Activated CD8-positive, alpha-beta memory T cell treated with anti-CD3 and anti-CD28 coated beads, Interleukin-2, amount 10 ng/mL, durations not matched to agents 7 days and 5 days (primary cell): ENCODE measurements at regions not wholly inside any gene's neighbourhood (a gene's known extent, or its start where the extent isn't known, plus 50 kb on each side); places are given as distances from the start of the nearest gene placed in this dataset.

Source experiments
- ATAC-seq: fragments of 150-1000 bp; cut with Tn5 transposase; one replicate; pipeline ENCODE4 v1.10.0; 2021; ENCODE audit warnings: moderate library complexity
- CTCF ChIA-PET: fragments of 350-600 bp; sonication (Branson Sonifier 250); formaldehyde crosslinking; loops from one replicate; lab custom pipeline; 2021; ENCODE audit warnings: antibody characterized with exemption; lab: Charles Lee
- DNase-seq: peaks from one replicate; pipeline ENCODE4 v3.0.0-alpha.2; 2020
- H3K27ac Mint-ChIP-seq: one replicate; pipeline ENCODE4 v1.8.0; 2021; ENCODE audit warnings: mild to moderate bottlenecking, mixed read lengths
- H3K27me3 Mint-ChIP-seq: one replicate; pipeline ENCODE4 v1.8.0; 2021; ENCODE audit warnings: mixed read lengths
- H3K36me3 Mint-ChIP-seq: one replicate; pipeline ENCODE4 v1.8.0; 2021; ENCODE audit warnings: mild to moderate bottlenecking, mixed read lengths
- H3K4me1 Mint-ChIP-seq: one replicate; pipeline ENCODE4 v1.8.0; 2021; ENCODE audit warnings: mixed read lengths
- H3K4me3 Mint-ChIP-seq: one replicate; pipeline ENCODE4 v1.8.0; 2021; ENCODE audit warnings: mild to moderate bottlenecking, moderate library complexity, mixed read lengths
- H3K9me3 Mint-ChIP-seq: one replicate; pipeline ENCODE4 v1.8.0; 2022; ENCODE audit warnings: low read depth, mixed read lengths

DNA sequence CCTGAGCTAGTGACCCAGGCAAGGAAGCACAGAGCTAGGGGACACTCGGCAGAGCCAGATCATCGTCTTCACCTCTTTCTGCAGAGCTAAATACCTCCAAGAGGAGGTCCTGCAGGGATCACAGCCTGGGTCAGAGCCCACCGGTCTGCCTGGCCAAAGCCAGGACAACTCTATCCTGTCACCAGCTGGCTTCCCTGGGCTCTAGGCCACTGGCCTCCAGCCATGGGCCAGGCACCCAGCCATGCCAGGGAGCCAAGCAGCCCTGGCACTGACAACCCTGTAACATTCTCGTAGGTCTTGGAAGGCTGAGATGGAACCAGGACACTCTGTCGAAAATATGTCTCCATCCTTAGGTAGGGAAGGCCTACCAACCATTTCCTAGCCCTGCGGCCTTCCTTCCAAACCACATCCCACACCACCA is 270.1 kb downstream of the BUD13 start:
- peaks cover 53% of the 10 kb centered on the region for H3K27me3 Mint-ChIP-seq
- no peak overlapping the region for H3K4me3 Mint-ChIP-seq
- CTCF ChIA-PET, result no interaction called here
- DNase-seq (no peak), ATAC-seq (no peak)
- no peaks in the 10 kb centered on the region for H3K36me3 Mint-ChIP-seq
- no peaks in the 10 kb centered on the region for H3K9me3 Mint-ChIP-seq
- no peaks in the 10 kb centered on the region for H3K4me1 Mint-ChIP-seq
- no peak overlapping the region for H3K27ac Mint-ChIP-seq

DNA sequence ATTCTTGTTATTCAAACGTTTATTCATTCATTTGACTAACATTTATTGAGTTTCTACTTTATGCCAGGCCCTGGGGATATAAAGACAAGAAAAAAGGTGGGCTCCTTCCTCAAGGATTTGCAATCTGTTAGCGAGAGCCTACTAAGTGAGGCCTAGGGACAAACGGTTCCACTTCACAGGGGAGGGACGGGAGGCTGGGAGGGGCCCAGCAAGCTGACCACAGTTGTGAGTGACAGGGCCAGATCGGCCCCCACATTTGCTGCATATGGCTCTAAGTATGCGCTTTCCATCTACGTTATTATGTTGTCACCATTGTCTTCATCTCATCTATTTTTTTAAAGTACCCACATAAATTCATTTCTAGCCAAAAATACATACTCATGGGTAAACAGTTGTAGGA is 271.1 kb downstream of the BUD13 start:
- Mint-ChIP-seq H3K4me1 (no peaks in the 10 kb centered on the region), H3K36me3 (no peaks in the 10 kb centered on the region), H3K4me3 (no peak overlapping the region), H3K27me3 (peaks cover 52% of the 10 kb centered on the region), H3K27ac (no peak overlapping the region), H3K9me3 (no peaks in the 10 kb centered on the region)
- CTCF ChIA-PET, result no interaction called here
- DNase-seq (no peak), ATAC-seq (no peak)

DNA sequence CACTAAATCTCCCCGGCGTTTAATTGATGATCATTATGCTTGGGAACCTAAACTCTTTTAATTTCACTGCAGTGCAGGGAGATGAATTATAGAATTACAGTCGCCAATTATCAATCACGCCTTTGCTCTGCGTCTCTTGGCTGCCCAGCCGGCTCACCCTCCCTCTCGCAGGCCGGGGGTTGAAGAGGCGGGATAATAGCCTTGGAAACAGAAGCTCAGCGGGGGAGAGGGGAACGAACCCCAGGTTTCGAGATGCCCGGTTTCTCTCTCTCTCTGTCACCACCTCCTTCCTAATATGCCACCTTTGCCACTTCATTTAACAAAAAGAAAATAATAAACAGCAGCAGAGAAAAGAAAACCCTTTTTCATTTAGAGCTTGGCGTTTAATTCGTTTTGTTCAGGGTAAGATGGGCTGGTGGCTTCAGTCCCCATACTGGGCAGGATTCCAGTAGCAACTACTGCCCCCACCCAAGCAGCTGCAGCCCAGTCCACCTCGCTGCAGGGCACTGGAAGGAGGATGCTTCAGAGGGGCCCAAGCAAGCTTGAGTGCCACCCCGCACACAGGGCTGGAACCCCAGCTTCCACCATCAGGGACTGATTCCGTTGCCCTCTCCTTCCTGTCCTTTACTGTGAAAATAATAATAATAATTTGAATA is 271.7 kb downstream of the BUD13 start:
- H3K36me3 Mint-ChIP-seq, result no peaks in the 10 kb centered on the region
- H3K4me1 Mint-ChIP-seq, result no peaks in the 10 kb centered on the region
- DNase-seq (no peak), ATAC-seq (no peak)
- H3K27me3 Mint-ChIP-seq, result peaks cover 48% of the 10 kb centered on the region
- no peak overlapping the region for H3K27ac Mint-ChIP-seq
- no peak overlapping the region for H3K4me3 Mint-ChIP-seq
- CTCF ChIA-PET, result no interaction called here
- no peaks in the 10 kb centered on the region for H3K9me3 Mint-ChIP-seq

DNA sequence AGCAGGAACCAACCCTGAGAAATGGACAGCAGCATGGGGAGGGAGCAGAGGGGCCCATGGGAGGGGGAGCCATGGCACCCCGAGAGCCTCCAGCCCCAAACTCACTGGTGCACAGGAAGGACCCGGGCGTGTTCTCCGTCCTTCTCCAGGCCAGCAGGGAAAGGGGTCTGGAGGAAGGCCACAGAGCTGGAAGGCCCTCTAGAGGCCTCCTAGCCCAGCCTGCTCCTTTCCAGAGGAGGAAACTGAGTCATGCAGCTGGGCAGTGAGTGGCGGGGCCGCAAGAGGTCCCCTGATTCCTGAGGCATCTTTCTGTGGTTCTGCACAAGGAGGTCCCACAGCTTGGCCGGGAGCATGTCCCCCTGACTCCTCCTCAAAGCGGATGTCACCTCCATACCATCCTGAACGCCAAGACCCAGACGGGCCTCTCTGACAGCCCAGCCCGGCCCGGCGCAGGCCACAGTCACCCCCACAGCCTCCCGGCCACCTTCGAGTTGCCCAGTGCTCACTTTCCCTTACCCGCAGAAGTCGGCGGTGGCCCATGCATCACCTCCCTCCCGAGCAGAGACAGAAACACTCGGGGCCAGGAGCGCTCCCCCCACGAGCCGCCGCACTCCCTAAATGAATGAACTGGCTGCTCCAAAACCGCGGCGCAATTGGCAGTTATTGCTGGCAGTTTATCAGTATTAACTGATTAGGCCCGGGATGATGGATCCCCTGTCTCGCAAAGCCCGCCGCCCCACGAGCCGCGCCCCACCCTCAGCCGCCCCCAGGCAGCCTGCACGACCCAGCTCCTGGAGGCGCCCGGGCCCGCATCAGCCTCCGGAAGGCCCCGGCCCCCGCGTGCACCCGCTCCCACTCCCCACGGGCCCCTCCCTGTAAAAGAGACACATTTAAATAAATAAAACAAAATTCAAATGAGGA is 272.5 kb downstream of the BUD13 start:
- Mint-ChIP-seq H3K36me3 (no peaks in the 10 kb centered on the region), H3K4me1 (no peaks in the 10 kb centered on the region), H3K9me3 (no peaks in the 10 kb centered on the region), H3K27ac (no peak overlapping the region), H3K27me3 (peaks cover 40% of the 10 kb centered on the region), H3K4me3 (no peak overlapping the region)
- DNase-seq (no peak), ATAC-seq (no peak)
- CTCF ChIA-PET, result interaction anchor here (0.7 to 1.2 kb wide), 3 partner anchors 17 to 35 kb away, joined by 3 to 4 read pairs (median 4); no protein-coding TSS in a partner anchor

DNA sequence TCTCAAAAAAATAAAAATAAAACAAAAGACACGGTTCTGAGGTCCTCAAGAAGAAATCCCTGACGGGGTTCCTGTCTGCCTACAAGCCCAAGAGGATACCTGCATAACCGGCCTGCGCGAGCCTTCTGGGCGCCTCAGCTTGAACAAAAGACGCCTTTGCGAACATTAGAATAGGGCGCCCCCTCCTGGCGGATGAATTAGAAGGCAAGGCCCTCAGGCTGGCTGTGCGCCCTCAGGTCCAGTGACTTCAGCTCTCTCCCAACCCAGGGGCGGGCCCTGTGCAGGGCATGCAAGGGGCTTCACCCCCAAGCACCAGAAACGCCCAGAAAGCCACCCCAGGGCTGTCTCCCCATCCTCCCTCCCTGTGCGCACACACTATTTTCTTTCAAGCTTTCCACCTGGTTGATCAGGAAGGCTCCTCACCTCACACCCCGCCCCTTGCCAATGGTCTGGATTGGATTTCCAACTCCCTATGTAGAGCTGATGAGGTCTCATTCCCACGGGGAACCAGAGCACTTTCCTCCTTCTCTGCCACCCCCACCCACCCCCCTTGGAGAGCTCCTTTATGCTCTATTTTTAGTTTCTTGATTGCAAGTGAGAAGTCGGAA is 273.3 kb downstream of the BUD13 start:
- Mint-ChIP-seq H3K9me3 (no peaks in the 10 kb centered on the region), H3K4me3 (no peak overlapping the region), H3K4me1 (no peaks in the 10 kb centered on the region), H3K27ac (no peak overlapping the region), H3K36me3 (no peaks in the 10 kb centered on the region), H3K27me3 (peaks cover 37% of the 10 kb centered on the region)
- DNase-seq (peak; percentile 71), ATAC-seq (peak; percentile 33)
- CTCF ChIA-PET, result interaction anchor here (0.7 to 1.5 kb wide), 4 partner anchors 9 to 34 kb away, joined by 3 to 5 read pairs (median 4); no protein-coding TSS in a partner anchor

DNA sequence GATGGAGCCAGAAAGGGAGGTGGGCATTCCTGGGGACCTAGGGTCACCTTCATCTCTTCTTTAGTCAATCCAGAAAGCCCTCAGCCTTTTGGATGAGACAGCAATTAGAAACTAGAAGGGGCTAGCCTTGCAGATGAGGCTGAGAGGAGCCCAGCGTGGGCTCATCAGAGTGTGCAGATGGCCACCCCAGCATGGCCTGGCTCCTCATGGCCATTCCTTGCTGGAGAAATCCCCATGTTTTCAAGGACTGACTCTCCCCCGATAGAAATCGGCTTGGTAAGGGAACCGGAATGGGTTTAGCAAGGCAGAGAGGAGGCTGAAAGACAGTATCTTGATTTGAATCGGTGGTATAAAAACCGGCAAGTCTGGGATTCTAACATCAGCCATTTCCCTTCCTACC is 274.6 kb downstream of the BUD13 start:
- Mint-ChIP-seq H3K27me3 (peaks cover 35% of the 10 kb centered on the region), H3K4me1 (no peaks in the 10 kb centered on the region), H3K36me3 (no peaks in the 10 kb centered on the region), H3K27ac (no peak overlapping the region), H3K9me3 (no peaks in the 10 kb centered on the region), H3K4me3 (no peak overlapping the region)
- ATAC-seq (no peak), DNase-seq (no peak)
- CTCF ChIA-PET, result interaction anchor here (1.5 kb wide), 1 partner anchor 11 kb away, joined by 5 read pairs; no protein-coding TSS in a partner anchor

DNA sequence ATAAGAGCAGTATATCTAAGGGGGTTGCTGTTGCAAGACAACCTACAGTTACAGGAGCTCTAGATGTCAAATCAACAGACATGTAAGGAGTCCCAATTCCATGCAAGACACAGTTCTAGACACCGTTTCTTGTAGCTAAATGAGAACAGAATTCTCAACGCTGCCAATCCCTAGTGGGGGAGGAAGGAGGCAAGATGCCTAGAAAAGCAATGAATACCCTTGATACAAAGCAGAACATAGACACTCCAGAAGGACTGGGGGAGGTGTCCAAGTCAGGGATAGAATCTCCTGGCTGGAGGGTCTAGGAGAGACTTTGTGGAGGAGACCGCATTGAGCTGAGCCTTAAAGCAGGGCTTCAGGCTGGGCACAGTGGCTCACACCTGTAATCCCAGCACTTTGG is 280.2 kb downstream of the BUD13 start:
- no peaks in the 10 kb centered on the region for H3K36me3 Mint-ChIP-seq
- no peak for DNase-seq
- no peak overlapping the region for H3K4me3 Mint-ChIP-seq
- no peak for ATAC-seq
- no peaks in the 10 kb centered on the region for H3K9me3 Mint-ChIP-seq
- no peak overlapping the region for H3K27ac Mint-ChIP-seq
- peaks cover 7% of the 10 kb centered on the region for H3K27me3 Mint-ChIP-seq
- H3K4me1 Mint-ChIP-seq, result no peaks in the 10 kb centered on the region
- CTCF ChIA-PET, result no interaction called here

DNA sequence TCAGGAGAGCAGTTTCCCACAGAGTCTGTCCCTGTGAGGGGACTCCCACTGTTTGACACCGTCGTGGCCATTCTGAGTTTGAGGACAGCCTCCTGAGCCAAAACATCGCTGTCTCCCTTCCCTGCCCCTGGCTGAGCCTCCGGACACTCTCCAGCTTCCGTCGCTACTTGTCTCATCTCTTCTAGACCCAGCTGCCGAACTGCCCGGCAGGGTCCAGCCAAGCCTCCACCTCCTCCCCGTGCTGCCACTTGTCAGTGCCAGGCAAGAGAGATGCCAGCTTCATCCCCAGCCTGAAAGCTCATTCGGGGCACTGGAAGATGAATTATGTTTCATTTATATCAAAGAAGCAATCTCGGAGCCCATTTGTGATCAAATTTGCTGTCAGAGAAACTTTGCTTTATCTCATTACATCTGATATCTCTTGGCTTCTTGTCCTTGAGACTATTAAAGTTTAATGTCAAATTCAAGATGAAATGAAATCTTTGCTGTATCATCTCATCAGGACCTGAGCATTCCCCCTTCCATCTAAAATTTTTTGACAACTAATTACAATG is 283.9 kb downstream of the BUD13 start:
- no peak for ATAC-seq
- CTCF ChIA-PET, result interaction anchor here (0.6 kb wide), 1 partner anchor 163 kb away, joined by 3 read pairs; no protein-coding TSS in a partner anchor
- H3K9me3 Mint-ChIP-seq, result no peaks in the 10 kb centered on the region

DNA sequence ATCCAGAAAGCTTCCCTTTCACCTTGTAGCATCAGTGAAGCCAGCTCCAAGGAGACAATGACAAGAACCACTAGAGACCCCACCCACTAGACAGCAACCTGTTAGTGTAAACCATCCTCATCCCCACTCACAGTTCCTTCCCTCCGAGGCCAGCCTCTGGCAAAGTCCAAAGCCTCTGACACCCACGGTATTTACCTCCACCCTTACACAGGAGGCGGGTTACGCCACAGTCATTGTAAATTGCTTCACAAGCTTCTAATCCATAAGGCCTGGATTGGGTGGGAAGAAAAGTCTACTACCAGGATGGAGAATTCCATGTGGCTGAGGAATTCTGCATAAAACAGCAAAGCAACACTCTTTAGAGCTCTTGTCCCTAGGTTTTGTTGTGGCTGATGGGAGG is 287.4 kb downstream of the BUD13 start:
- no peaks in the 10 kb centered on the region for H3K4me1 Mint-ChIP-seq
- H3K4me3 Mint-ChIP-seq, result no peak overlapping the region
- CTCF ChIA-PET, result no interaction called here
- H3K9me3 Mint-ChIP-seq, result no peaks in the 10 kb centered on the region
- no peak for ATAC-seq
- H3K36me3 Mint-ChIP-seq, result no peaks in the 10 kb centered on the region
- DNase-seq, result no peak
- peaks cover 10% of the 10 kb centered on the region for H3K27me3 Mint-ChIP-seq
- no peak overlapping the region for H3K27ac Mint-ChIP-seq

More for the DNA sequence above, 283.9 kb downstream of the BUD13 start:
- Mint-ChIP-seq H3K27me3 (peaks cover 10% of the 10 kb centered on the region), H3K27ac (no peak overlapping the region), H3K36me3 (no peaks in the 10 kb centered on the region), H3K4me3 (no peak overlapping the region), H3K4me1 (no peaks in the 10 kb centered on the region)
- no peak for DNase-seq

DNA sequence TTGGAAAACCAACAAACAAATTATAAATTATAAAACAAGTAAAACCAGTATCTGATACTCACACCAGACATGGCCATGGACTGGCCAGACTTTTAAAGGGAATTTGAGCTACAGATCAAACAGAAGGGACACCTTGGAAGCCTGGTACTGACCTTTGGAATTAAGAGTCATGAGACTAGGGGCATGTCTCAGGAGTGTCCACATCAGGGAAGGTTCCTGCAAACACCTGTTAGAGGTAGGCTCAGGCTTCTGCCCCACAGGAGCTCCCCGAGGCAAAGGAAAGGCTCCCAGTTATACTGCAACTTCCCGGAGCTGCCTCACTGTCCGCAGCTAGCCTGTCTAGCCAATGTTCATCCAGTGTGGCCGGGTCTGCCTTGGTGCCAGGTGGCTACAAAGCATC is 290.1 kb downstream of the BUD13 start:
- ATAC-seq, result no peak
- Mint-ChIP-seq H3K4me3 (no peak overlapping the region), H3K27me3 (peaks cover 3% of the 10 kb centered on the region), H3K9me3 (no peaks in the 10 kb centered on the region), H3K36me3 (no peaks in the 10 kb centered on the region), H3K4me1 (no peaks in the 10 kb centered on the region), H3K27ac (no peak overlapping the region)
- CTCF ChIA-PET, result interaction anchor here (1.2 kb wide), 1 partner anchor 17 kb away, joined by 3 read pairs; no protein-coding TSS in a partner anchor
- DNase-seq, result no peak

DNA sequence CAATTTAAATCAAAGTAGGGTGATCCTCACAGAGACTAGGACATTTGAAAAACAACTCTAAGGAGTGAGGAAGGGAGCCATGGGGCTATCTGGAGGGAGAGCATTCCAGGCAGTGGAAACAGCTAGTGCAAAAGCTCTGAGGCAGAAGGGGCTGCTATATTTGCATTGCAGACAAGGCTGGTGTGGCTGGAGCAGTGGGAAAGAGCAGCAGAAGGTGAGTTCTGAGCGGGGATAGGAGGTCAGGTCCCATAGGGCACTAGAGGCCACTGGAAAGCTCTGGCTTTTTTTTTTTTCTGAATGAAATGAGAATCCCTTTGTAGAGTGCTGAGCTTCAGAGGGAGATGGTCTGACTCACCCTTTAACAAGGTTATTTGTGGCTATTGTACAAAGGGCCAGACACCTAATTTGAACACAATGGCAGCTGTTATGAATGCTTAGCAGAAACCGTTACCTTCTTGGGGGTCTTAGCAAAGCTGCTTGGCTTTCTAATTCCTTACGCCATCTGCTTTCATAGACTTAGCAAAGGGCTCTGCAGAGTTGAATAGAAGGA is 291.6 kb downstream of the BUD13 start:
- Mint-ChIP-seq H3K36me3 (no peaks in the 10 kb centered on the region), H3K27ac (no peak overlapping the region), H3K27me3 (peaks cover 2% of the 10 kb centered on the region), H3K4me3 (no peak overlapping the region), H3K4me1 (no peaks in the 10 kb centered on the region), H3K9me3 (no peaks in the 10 kb centered on the region)
- no peak for DNase-seq
- no peak for ATAC-seq
- CTCF ChIA-PET, result interaction anchor here (1.0 kb wide), 1 partner anchor 18 kb away, joined by 4 read pairs; no protein-coding TSS in a partner anchor

DNA sequence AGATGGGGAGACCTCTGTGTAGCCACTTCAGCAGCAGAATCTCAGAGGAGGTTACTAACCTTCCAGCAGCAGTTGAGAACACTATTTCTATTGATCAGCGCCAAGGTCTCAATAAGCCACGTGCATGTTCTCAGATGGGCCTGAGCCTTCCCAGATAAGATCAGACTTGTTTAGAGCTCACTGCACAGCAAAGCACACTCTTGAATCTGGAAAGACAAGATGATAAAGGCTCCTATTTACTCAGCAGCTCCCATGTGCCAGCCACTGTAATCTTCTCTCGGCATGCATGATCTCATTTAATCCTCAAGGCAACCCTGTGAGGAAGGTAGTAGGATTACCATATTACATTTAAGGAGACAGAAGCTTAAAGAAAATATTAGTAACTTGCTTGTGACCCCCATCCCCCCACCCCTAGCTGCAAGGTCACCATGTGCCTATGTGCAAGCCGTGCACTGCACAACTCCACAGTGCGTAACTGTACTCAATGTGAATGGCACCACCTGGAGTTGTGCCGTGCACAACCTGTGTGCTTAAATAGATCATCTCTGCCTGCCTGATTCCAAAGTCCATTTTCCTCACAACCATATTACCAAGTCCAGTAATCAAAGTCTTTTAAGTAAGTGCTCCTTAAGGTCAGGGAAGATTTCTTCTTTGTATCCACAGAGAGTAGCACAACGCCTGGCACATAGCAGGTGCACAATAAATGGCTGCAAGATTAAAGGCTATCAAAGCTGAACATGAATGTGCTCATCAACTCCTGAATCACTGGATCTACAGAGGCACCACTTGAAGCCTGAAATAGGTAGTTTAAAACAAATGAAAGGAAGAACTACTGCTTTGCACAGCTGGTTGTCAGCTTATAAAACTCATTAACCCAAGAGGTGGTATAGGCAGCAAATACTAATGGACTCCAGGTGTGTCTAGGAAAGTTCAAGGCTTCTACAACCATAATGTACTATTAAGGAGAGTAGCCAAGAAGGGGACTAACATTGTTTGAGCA is 293.8 kb downstream of the BUD13 start:
- Mint-ChIP-seq H3K9me3 (no peaks in the 10 kb centered on the region), H3K4me1 (no peaks in the 10 kb centered on the region), H3K36me3 (no peaks in the 10 kb centered on the region), H3K4me3 (no peak overlapping the region), H3K27me3 (peaks cover 3% of the 10 kb centered on the region), H3K27ac (no peak overlapping the region)
- CTCF ChIA-PET, result no interaction called here
- ATAC-seq (no peak), DNase-seq (no peak)
